HG03457 (cell line): ENCODE measurements at regions not wholly inside any gene's neighbourhood (a gene's known extent, or its start where the extent isn't known, plus 50 kb on each side); places are given as distances from the start of the nearest gene placed in this dataset.
"Not testable (repeated sequence)": the region's sequence is repeated elsewhere in the genome, so short reads cannot be mapped to it uniquely, and the experiment has no call there.

ENCODE experiments used
- ATAC-seq: cut with Tn5 transposase; IDR thresholded peaks from one replicate; pipeline ENCODE4 v1.9.1; 2021; ENCODE audit warnings: moderate number of reproducible peaks; ENCODE audit not compliant: unreplicated experiment

- ATAC-seq, result no peak
Observed at GRCh38 chr18:51569561-51569960, 372.1 kb upstream of the MEX3C start.

- ATAC-seq, result not testable (repeated sequence)
Observed at GRCh38 chr18:51570071-51570470, 372.6 kb upstream of the MEX3C start.

- ATAC-seq, result not testable (repeated sequence)
Observed at GRCh38 chr18:51573886-51574285, 376.4 kb upstream of the MEX3C start.

GRCh38 chr18:51575171-51575570 lies 377.7 kb upstream of the MEX3C start:
- no peak for ATAC-seq

GRCh38 chr18:51578406-51578980 lies 381.0 kb upstream of the MEX3C start:
- ATAC-seq, result no peak

- no peak for ATAC-seq
Observed at GRCh38 chr18:51580580-51580979, 383.1 kb upstream of the MEX3C start.

GRCh38 chr18:51582551-51582950 lies 385.1 kb upstream of the MEX3C start:
- no peak for ATAC-seq

GRCh38 chr18:51588616-51589015 lies 391.1 kb upstream of the MEX3C start:
- no peak for ATAC-seq

GRCh38 chr18:51593931-51594330 lies 396.4 kb upstream of the MEX3C start:
- no peak for ATAC-seq

GRCh38 chr18:51603111-51603510 lies 405.6 kb upstream of the MEX3C start:
- no peak for ATAC-seq

GRCh38 chr18:51603551-51603950 lies 406.1 kb upstream of the MEX3C start:
- no peak for ATAC-seq

GRCh38 chr18:51610481-51610880 lies 413.0 kb upstream of the MEX3C start:
- no peak for ATAC-seq

- no peak for ATAC-seq
Observed at GRCh38 chr18:51611326-51611725, 413.8 kb upstream of the MEX3C start.

GRCh38 chr18:51614033-51614432 lies 416.6 kb upstream of the MEX3C start:
- ATAC-seq, result no peak

GRCh38 chr18:51614967-51615571 lies 417.6 kb upstream of the MEX3C start:
- no peak for ATAC-seq

- no peak for ATAC-seq
Observed at GRCh38 chr18:51617167-51617566, 419.7 kb upstream of the MEX3C start.

GRCh38 chr18:51617572-51618260 lies 420.2 kb upstream of the MEX3C start:
- no peak for ATAC-seq

- no peak for ATAC-seq
Observed at GRCh38 chr18:51619283-51619682, 421.8 kb upstream of the MEX3C start.

GRCh38 chr18:51621113-51621863 lies 423.8 kb upstream of the MEX3C start:
- ATAC-seq, result no peak

- no peak for ATAC-seq
Observed at GRCh38 chr18:51621864-51622160, 424.3 kb upstream of the MEX3C start.

- ATAC-seq, result no peak
Observed at GRCh38 chr18:51622702-51623101, 425.2 kb upstream of the MEX3C start.

- ATAC-seq, result no peak
Observed at GRCh38 chr18:51623653-51624052, 426.2 kb upstream of the MEX3C start.
